ENCODE measurements at regions not wholly inside any gene's neighbourhood (a gene's known extent, or its start where the extent isn't known, plus 50 kb on each side); places are given as distances from the start of the nearest gene placed in this dataset.

DNA sequence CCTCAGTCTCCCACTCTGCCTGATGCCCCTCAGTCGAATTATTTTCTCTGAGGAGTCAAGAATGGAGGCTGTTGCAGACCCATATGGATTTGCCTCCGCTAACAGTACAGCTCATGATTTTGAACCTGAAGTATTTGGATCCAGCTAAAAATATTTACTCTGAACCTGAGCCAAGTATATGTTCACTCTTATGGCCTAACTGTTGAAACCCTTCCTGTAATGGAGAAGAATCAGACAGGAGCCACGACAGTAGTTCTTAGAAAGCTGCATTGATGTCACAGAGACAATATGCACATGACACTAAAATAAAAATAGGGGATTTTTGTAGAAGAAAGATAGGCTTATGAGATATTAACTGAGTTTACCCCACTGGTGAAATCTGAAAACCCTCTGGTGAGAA is 1128.3 kb upstream of the FLRT2 start:
- no peak for DNase-seq

DNA sequence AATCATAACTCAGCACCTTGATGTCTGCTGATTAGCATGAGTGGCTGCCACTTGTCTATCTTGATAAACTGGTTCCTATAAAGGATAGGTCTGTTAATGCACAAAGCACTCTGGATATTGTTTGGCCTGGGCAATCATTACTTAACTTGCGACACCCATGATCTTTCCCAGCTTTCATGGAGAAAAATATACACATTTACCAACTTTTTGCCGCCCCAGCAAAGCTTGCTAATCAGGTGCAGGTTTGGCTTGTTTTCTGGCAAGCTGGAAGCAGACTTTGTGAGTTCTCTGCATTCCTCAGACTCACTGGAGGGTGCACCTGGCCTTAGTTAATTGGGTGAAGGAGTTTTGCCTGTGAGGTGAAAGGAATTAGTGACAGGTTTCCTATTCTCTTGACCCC is 1126.4 kb upstream of the FLRT2 start:
- DNase-seq = no peak

DNA sequence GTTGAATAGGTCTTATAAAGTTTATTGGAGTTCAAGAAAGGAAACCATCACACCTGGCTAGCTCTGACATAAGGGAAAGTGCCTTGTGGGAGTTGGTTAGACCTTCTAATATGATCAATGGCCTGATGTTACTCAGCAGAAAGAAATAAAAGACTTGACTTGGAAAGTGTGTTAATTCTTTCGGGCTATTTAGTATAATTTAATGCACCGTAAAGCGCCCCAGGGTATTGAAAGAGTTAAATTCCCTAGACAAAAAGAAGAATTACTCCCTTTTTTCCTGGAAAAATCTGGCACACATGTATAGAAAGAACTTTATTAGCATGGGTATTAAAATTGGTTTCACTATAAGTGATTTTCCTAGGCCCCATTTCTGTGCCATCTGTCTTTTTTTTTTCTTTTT is 1125.7 kb upstream of the FLRT2 start:
- DNase-seq = no peak

DNA sequence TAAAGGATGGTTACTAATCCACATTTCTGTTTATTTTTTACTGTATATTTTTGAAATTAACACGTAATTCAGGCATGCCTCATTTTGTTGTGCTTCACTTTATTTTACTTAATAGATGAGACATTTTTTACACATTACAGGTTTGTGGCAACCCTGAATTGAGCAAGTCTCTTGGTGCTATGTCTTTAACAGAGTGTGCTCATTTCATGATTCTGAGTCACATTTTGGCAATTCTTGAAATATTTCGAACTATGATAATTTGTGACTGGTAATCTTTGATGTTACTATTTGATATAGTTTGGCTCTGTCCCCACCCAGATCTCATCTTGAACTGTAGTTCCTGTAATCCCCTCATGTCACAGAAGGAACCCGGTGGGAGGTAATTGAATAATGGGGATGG is 1120.5 kb upstream of the FLRT2 start:
- peak; percentile 31 for DNase-seq

DNA sequence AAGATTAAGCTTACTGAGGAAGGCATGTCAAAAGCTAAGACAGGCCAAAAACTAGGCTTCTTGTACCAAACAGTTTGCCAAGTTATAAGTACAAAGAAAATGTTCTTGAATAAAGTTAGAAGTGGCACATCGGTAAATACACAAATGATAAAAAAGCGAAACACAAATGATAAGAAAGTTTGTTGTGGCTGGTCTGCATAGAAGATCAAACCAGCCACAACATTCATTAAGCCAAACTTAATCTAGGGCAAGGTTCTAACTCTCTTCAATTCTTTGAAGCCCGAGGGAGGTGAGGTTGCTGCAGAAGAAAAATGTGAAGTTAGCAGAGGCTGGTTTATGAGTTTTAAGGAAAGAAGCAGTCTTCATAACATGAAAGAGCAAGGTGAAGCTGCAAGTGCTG is 1119.6 kb upstream of the FLRT2 start:
- no peak for DNase-seq

DNA sequence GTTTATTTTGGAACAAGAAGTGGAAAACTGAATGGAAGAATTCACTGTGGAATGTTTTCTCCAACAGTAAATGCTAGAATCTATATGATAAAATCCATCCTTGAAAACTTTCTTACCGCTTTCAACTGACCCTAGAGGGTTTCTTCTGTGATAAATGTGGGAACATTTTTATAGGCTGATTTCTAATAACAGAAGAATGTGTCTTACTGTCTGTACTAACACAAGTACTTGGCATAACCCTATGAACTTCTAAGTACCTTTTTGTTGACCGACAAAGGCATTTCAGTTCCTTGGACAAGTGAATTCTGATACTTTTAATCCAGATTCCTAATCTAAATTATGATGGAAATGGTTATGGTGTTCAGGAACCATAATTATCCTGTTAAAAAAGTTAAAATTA is 1109.7 kb upstream of the FLRT2 start:
- DNase-seq = peak; percentile 76

DNA sequence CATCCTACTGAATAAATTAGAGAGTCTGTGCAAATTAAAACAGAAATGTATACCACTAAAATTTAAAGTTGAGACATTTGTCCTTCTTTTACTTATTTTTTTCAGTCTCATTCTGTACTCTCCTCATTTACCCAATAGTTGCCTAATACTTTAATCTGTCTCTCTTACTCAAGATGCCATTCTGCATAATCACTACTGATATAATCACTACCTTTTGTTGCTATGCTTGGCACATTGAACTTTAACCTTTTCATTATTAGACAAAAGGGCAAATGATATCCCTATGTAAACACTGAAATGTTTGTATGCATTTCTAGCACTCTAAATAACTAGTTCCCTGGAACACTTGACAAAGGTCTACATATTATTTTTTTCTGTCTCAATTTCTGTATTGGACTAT is 1108.3 kb upstream of the FLRT2 start:
- DNase-seq = no peak

DNA sequence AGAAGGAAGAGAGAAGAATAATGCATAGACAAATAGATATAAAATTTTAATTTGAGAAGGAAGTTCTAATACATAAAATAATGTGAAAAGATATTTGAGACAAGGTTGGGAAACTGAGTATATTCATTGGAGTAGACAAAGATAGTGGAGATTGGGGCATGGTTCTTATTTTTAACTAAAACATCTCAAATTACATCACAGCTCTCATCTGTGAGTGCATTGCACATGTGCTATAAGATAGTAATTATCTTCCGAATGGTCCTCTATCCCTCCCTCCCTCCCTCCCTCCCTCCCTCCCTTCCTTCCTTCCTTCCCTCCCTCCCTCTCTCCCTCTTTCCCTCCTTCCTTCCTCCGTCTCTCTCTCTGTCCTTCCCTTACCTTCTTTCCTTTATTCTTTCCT is 1104.0 kb upstream of the FLRT2 start:
- DNase-seq = no peak

DNA sequence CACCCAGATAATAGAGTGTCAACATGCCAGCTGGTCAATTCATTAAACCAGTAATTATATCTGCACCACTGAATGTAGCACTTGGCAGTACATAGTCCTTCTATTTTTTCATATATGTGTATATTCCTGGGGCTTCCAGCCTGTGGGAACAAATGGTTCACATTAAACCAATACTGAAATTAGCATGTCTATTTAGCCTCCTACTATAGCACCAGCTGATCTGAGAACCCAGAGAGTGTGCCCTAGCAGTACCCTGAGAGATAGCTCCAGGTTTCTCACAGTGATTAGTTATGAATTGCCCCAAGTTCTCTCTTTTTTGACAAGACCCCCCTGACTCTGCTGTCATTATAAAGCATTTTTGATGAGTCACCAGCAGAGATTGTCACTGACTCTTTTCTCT is 1097.3 kb upstream of the FLRT2 start:
- DNase-seq = peak; percentile 50

DNA sequence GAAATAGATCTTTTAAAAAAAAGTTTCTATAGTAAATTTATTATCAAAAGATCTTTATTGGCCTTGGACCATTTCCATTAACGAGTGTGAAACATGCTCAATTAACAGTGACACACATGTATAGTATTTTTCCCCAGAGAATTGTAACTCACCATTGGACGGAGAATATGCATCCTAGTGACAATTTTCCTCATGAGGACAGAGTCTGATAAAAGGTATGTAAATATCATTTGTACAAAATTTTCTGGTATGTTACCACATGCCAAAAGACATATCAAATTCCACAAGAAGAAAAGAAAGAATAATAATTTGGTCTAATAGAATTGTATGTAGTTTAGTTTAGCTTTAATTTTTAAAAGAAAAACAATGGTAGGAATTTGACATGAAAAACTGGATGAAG is 1096.0 kb upstream of the FLRT2 start:
- DNase-seq = peak; percentile 59

DNA sequence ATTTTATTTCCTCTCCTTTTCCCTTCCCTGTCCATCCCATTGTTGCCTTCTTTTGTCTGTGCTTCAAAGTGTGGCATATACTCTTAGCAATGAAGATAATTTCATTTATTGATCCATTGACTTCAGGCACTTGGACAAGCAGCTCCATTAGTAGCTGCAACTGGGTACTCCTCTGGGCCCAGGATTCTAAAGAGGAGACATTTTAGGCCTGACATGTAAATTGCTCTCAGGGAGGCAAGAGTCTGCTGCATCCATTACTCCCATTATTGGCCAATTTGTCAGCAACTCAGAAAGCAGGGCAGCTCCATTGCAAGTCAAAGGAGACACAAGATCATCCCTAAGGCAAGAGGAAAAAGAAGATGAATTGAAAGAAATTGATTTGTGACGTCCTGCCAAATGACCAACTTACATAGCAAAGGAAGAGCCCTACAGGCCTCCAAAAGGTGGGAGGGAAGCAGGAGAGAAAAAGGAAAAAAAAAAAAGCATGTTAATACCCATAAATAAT is 1094.1 kb upstream of the FLRT2 start:
- DNase-seq = no peak

DNA sequence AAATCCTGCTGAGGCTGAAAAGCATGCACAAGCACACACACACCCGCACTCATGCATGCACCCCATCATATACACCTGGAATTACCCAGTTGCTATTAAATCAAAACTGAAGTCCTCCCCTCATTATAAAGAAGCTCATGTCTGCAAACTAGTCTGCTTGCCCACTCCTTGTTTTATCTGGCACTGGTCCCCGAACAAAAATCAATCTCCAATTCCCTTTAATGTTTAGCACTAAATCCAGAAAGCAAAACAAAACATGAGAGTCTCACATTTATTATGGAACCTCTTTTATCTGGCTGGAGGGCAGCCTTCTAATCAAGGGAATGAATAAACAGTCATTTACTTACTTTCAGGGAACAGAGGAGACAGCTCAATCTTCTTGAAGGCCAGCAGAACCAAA is 1093.4 kb upstream of the FLRT2 start:
- no peak for DNase-seq

DNA sequence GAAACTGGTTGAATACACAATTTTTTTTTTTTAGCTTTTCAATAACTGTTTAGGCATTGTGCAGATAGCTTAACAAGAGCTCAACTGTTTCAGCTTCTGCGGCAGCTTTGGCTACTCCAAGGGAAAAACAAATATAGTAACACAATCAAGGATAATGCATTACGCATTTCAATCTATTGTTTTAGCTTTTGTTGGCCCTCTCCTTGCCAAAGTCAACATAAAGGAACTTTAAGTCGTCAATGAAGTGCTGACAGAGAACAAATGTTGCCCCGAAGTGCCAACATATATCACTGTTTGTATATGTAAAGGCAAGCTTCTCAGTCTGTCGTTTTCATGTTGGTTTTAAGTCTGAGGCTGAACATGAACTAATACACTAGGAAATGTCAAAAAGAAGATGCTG is 1087.4 kb upstream of the FLRT2 start:
- DNase-seq = no peak

DNA sequence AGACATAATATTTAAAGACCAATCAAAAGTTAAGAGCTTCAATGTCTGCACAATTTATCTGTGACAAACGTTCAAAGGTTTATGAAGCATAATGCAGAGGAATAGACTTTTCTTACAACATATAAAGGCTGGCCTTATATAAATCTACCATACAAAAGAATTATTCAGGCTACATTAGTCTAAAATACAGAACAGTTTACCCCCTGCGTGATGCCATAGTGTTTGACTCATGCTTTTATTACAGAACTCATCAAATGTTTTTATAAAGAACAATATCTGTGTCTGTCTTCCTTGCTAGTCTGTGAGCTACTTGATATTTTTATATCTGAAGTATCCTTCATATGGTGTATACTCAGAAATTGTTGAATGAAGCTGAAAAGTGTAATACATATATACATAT is 1084.5 kb upstream of the FLRT2 start:
- no peak for DNase-seq

DNA sequence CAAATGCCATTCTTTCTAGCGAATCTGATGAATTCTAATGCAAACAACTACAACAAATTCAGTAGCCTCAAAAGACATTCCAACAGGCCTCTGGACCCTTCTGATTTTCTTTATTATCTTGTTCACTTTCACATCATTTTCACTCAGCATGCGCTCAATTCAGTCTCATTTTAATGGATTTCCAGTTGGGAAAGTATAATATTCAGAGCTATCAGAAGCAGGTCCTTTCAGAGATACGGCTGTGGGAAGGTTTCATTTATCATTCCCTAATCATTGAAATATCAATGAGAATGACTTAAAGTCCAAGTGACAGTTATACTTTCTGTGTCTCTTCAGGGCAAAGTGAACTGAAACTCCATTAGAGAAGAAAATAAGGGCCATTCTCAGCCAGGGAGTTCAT is 1083.7 kb upstream of the FLRT2 start:
- DNase-seq = no peak

DNA sequence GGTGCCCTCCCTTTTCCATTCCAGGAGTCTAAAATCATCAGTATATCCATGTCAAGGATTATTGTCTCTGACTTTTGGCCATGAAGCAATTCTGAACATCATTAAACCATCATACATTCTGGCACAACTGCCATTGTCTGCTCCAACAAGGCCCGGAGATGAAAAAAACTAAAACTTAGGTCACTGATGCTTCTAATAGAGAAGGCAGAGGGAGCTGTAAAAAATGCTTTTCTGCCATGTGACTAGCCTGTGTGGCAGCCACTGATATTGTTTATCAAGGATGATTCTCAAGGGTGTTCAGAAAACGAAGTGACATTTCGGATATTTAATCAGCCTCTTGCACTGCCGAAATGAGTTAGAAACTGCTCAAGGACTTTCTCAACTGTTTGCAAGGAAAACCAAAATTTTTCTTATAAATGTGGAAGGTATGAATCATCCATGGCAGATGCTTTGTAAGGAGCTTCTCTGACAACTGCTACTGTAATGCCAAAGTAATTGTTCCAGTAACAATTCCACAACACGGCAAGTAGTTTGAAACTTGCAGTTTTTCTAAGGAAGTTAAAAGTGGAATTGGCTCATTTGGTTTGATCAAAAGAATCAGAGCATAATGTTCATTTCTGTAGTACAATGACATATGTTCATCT is 1076.5 kb upstream of the FLRT2 start:
- DNase-seq = peak; percentile 13

DNA sequence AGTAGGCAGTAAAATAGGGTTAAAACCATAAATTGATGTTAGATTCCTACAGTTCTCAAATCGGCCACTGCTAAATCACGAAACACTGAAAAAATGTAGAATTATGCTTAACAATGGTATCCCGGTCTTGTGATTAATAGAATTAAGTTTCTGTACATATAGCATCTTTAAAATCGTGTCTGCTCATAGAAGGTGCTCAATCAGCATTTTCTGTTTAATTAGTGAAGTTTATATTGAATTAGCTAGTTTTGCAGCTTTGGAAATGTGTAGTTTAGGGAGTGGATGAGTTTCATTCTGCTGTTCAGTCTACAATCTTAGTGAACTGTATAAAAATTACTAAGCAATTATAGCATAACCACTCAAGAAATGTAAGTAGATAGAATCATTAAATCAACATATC is 1075.8 kb upstream of the FLRT2 start:
- DNase-seq = no peak

DNA sequence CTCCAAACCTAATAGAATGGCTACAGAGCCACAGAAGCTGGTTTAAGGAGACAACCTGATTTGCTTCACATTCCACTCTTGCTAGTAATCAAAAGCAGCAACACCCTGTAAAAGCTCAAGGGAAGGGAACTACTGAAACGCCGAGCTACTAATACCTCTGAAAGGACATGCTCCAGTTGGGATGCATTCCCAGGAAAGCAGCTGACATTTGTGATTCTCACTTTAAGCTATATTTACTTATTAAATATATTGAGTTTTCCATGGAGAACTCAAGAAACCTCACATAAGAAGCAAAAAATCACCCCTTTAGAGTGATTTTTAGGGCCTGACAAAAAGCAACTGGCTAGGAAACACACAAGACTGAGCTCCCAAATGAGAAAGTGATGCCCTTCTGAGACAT is 1073.0 kb upstream of the FLRT2 start:
- no peak for DNase-seq

DNA sequence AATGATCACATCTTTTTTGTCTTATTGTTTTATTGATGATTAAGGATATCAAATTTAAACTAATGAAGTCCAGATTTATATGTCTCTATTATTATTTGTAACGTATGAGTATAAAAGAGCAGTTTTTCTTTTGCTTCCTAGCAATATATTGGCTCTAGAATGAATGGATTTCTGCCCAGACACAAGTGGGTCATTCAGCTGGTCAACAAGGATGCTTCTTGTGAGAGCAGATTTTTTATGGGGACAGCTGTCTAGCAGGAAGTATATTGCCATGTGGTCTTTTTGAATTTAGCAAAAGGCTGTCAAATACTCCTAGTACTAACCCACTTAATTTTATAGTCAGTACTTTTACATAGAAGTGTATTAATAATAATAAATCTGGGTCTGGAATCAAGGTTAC is 1071.1 kb upstream of the FLRT2 start:
- no peak for DNase-seq

DNA sequence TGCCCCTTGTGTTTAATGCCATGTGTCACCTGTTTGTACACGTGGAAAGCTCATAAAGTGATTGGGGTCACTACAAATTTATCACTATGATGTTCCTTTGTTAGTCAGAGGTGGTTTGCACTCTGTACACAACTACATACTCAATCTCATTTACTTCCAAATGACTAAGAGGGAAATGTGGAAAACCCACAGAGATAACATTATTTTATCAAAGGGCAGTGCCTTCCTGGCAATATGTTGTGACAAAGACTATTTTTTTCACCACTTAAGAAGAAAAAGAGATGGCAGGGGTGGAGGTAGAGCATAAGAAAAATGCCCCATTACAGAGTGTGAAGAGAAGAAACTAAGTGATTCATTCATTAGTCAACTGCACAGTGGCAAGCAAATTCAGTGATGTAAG is 1064.1 kb upstream of the FLRT2 start:
- DNase-seq = peak; percentile 38

DNA sequence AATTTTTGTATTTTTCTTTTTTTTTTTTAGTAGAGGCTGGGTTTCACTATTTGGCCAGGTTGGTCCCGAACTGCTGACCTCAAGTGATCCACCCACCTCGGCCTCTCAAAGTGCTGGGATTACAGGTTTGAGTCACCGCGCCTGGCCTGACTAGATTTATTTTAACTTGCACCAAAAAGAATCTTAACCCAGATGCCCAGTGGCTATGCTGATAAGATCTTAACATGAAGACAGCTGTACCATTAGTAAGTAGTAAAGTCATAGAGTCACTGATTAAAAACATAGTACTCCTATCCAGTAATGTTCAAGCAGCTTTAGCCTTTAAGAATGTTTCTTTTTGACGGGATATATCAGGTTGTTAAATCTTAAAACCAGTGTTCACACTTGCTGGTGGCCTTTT is 1061.8 kb upstream of the FLRT2 start:
- no peak for DNase-seq

DNA sequence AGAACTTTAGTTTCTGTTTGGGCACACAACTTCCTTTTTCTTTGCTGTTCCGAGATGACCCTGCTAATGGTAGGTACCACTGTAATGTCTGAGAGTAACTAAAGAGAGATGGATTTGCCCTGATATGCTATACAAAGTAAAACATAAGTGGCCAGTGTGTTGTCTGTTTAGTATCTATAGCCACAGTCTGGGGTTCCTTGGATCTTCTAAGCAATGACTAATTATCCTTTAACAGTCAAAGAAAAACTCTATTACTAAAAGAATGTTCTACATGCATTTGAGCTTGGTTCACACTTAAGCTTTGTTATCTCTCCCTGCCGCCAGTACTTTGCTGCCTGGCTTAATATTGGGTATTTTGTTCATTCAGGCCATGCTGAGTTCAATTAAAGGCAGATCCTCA is 1051.9 kb upstream of the FLRT2 start:
- DNase-seq = peak; percentile 3

DNA sequence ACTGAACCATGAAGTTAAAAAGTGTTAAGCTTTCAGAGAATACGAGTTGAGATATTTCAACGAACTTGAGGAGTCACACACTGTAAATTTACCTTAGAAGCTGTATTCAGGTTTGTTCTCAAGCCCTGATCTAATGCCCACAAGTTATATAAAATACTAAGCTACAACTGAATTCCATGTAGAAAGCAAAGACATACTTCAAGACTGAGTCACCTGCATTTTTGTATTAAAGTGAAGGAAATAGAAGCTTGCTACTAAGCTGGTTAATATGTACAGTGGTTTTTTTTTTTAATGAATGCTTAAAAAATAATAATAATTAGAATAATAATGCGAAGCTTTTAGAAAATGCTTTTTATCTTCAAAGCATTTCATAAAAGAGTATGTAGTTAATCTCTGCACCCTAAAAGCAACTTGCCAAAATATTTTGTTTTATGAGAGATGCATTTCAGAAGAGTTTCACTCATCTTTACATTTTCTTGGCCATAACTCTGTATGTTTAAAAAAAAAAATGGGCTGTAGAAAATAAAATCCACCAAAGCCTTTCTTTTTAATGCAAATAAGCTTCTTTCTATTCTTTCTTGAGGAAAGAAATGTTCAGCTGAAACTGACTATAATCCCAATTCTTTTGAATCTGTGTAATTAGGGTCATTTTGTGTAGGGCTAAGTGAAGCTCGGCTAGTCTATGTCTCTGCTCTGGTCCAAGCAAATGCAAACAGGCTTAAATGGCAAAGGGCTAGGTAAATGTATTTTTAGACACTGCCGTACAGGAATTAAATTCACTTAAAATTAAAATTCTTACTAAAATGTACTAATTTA is 1047.5 kb upstream of the FLRT2 start:
- DNase-seq = peak; percentile 82

DNA sequence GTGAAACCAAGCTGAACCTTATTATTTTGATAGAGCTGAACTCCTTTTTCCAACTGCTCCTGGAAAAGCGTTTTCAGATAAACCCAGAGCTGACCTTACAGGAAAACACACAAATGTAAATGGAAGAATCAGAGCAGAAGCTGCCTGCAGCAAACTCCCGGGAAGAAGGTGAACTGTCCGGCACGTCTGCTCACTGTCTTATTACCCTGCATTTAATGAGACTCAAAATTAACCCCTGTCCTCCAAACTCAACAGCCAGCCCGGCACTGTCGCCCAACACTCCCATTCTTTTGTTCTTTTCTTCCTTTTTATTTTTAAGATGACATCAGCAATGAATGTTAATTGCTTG is 1046.9 kb upstream of the FLRT2 start:
- no peak for DNase-seq

DNA sequence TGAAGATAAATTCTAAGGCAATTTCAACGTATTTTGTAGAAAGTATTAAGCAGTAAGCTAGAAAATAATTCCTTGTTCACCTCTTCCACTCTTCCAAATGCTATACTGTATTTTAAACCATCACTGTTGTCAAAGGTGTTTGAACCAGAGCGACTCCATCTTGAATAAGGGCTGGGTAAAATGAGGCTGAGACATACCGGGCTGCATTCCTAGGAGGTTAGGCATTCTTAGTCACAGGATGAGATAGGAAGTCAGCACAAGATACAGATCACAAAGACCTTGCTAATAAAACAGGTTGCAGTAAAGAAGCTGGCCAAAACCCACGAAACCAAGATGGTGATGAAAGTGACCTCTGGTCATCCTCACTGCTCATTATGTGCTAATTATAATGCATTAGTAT is 1045.7 kb upstream of the FLRT2 start:
- DNase-seq = peak; percentile 18

All from fibroblast of skin of back (primary cell).